CD4-positive, alpha-beta T cell (primary cell): ENCODE measurements at regions not wholly inside any gene's neighbourhood (a gene's known extent, or its start where the extent isn't known, plus 50 kb on each side); places are given as distances from the start of the nearest gene placed in this dataset.

Experiments
- ATAC-seq: fragments of 200-7000 bp; cut with Tn5 transposase; one replicate; pipeline ENCODE4 v1.10.0; 2022; ENCODE audit warnings: mild to moderate bottlenecking; ENCODE audit not compliant: poor library complexity
- CTCF ChIA-PET: fragments of 350-600 bp; sonication (Branson Sonifier 250); formaldehyde crosslinking; loops from one replicate; lab custom pipeline; 2021; ENCODE audit warnings: antibody characterized with exemption, inconsistent platforms; lab: Charles Lee
- POLR2A ChIA-PET: fragments of 350-600 bp; sonication (Branson Sonifier 250); formaldehyde crosslinking; loops from one replicate; lab custom pipeline; 2021; ENCODE audit warnings: antibody characterized with exemption, inconsistent platforms; lab: Charles Lee
- DNase-seq, 14 experiments: peaks; one replicate each; pipeline ENCODE4 v3.0.0-alpha.2; 2013 to 2020; ENCODE audit warnings: mixed read lengths in 2 of 14
- H3K27ac ChIP-seq, 2 donors: one replicate each; pipeline versions ENCODE4 v1.5.1 to v1.7.0; 2013; ENCODE audit warnings: low read length in 2 of 2, low read depth in 1 of 2, mild to moderate bottlenecking in 1 of 2
- H3K27me3 ChIP-seq, 2 experiments: 1 replicate in 1 of 2; 2 replicates in 1 of 2; pipeline versions ENCODE4 v1.6.1 to v1.7.0; 2013; ENCODE audit warnings: low read length in 2 of 2, control low read depth in 1 of 2, mild to moderate bottlenecking in 1 of 2, moderate library complexity in 1 of 2; ENCODE audit not compliant: insufficient read depth in 2 of 2, control insufficient read depth in 1 of 2
- H3K36me3 ChIP-seq: one replicate; pipeline ENCODE4 v1.6.1; 2013; ENCODE audit warnings: low read length, control low read depth; ENCODE audit not compliant: insufficient read depth
- H3K4me1 ChIP-seq: one replicate; pipeline ENCODE4 v1.6.1; 2013; ENCODE audit warnings: low read length, control low read depth; ENCODE audit not compliant: insufficient read depth
- H3K4me3 ChIP-seq: one replicate; pipeline ENCODE4 v1.5.1; 2013; ENCODE audit warnings: mild to moderate bottlenecking, low read length, moderate library complexity
- H3K9me3 ChIP-seq, 2 experiments: 1 replicate in 1 of 2; 2 replicates in 1 of 2; pipeline versions ENCODE4 v1.6.1 to v1.7.0; 2013; ENCODE audit warnings: low read length in 2 of 2, mild to moderate bottlenecking in 2 of 2, control low read depth in 1 of 2, moderate library complexity in 1 of 2; ENCODE audit not compliant: control insufficient read depth in 1 of 2, insufficient read depth in 1 of 2
- H3K27ac Mint-ChIP-seq: one replicate; pipeline ENCODE4 v1.8.0; 2020; ENCODE audit warnings: mixed read lengths
- H3K27me3 Mint-ChIP-seq: one replicate; pipeline ENCODE4 v1.8.0; 2021; ENCODE audit warnings: mixed read lengths
- H3K36me3 Mint-ChIP-seq: one replicate; pipeline ENCODE4 v1.8.0; 2021; ENCODE audit warnings: low read depth, mixed read lengths
- H3K4me1 Mint-ChIP-seq: one replicate; pipeline ENCODE4 v1.8.0; 2021; ENCODE audit warnings: low read depth, mixed read lengths
- H3K4me3 Mint-ChIP-seq: one replicate; pipeline ENCODE4 v1.8.0; 2020; ENCODE audit warnings: mild to moderate bottlenecking, mixed read lengths
- H3K9me3 Mint-ChIP-seq: one replicate; pipeline ENCODE4 v1.8.0; 2020; ENCODE audit warnings: mixed read lengths
- intact Hi-C, 2 experiments: fragments of 100-400 bp; cut with DNase I in 1 of 2; cut with micrococcal nuclease in 1 of 2; formaldehyde crosslinking; loops; one replicate each; pipeline versions ENCODE4 v1.15.1 to v1.9.0; 2023 to 2025; cut with DNase I, micrococcal nuclease
- TF ChIP-seq, protein P1 (sequence below): fragments of 200-600 bp; IDR thresholded peaks from one replicate; pipeline ENCODE4 v1.8.0; 2022; ENCODE audit warnings: antibody characterized with exemption, mild to moderate bottlenecking

DNA sequence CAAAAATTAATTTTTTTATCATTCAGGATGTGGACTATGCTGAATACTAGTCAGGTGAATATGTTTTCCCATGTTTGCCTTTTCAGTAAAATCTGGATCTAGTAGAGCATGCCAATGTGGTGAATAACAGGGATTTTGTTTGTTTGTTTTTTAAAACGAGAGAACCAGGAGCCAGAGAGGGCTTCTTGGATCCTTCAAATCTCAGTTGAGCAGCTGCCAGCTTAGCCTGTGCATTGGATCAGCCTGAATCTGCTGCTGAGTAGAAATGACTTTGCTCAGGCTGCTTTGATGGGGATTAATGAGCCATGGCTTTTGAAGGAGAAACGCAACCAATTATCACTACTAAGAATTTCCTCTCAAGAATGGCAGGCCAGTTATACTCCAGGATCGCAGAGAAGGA lies 493.8 kb downstream of the ARL4A start:
- H3K27ac ChIP-seq = no peak overlapping the region
- TF ChIP-seq, protein P1, sequence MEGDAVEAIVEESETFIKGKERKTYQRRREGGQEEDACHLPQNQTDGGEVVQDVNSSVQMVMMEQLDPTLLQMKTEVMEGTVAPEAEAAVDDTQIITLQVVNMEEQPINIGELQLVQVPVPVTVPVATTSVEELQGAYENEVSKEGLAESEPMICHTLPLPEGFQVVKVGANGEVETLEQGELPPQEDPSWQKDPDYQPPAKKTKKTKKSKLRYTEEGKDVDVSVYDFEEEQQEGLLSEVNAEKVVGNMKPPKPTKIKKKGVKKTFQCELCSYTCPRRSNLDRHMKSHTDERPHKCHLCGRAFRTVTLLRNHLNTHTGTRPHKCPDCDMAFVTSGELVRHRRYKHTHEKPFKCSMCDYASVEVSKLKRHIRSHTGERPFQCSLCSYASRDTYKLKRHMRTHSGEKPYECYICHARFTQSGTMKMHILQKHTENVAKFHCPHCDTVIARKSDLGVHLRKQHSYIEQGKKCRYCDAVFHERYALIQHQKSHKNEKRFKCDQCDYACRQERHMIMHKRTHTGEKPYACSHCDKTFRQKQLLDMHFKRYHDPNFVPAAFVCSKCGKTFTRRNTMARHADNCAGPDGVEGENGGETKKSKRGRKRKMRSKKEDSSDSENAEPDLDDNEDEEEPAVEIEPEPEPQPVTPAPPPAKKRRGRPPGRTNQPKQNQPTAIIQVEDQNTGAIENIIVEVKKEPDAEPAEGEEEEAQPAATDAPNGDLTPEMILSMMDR = no peak
- Mint-ChIP-seq H3K4me1 (no peaks in the 10 kb centered on the region), H3K27ac (no peak overlapping the region), H3K9me3 (no peaks in the 10 kb centered on the region), H3K36me3 (no peaks in the 10 kb centered on the region), H3K4me3 (no peak overlapping the region), H3K27me3 (no peaks in the 10 kb centered on the region)
- CTCF ChIA-PET = no interaction called here
- no peak for ATAC-seq
- H3K4me3 ChIP-seq = no peak overlapping the region
- no peaks in the 10 kb centered on the region for H3K9me3 ChIP-seq
- H3K27me3 ChIP-seq = peaks cover 0 to 6% of the 10 kb centered on the region in 2 experiments
- DNase-seq = no peak
- no peaks in the 10 kb centered on the region for H3K36me3 ChIP-seq
- POLR2A ChIA-PET = no interaction called here
- intact Hi-C loops = no loop called here
- H3K4me1 ChIP-seq = no peaks in the 10 kb centered on the region

GRCh38 chr7:13185139-13185538 lies 497.7 kb downstream of the ARL4A start:
- peaks cover 0 to 6% of the 10 kb centered on the region in 2 experiments for H3K27me3 ChIP-seq
- peaks cover 8% of the 10 kb centered on the region for H3K27me3 Mint-ChIP-seq
- POLR2A ChIA-PET = no interaction called here
- no peaks in the 10 kb centered on the region for H3K4me1 Mint-ChIP-seq
- no peak overlapping the region for H3K4me3 ChIP-seq
- H3K27ac Mint-ChIP-seq = no peak overlapping the region
- H3K9me3 Mint-ChIP-seq = no peaks in the 10 kb centered on the region
- H3K4me1 ChIP-seq = no peaks in the 10 kb centered on the region
- TF ChIP-seq, protein P1 = no peak
- CTCF ChIA-PET = no interaction called here
- no peaks in the 10 kb centered on the region for H3K36me3 Mint-ChIP-seq
- ATAC-seq (no peak), DNase-seq (no peak)
- no peaks in the 10 kb centered on the region for H3K36me3 ChIP-seq
- no peak overlapping the region for H3K4me3 Mint-ChIP-seq
- H3K27ac ChIP-seq = no peak overlapping the region
- intact Hi-C loops = no loop called here
- H3K9me3 ChIP-seq = no peaks in the 10 kb centered on the region

GRCh38 chr7:13188236-13188805 lies 500.9 kb downstream of the ARL4A start:
- H3K36me3 ChIP-seq = no peaks in the 10 kb centered on the region
- ChIA-PET CTCF (no interaction called here), POLR2A (no interaction called here)
- Mint-ChIP-seq H3K36me3 (no peaks in the 10 kb centered on the region), H3K4me3 (no peak overlapping the region), H3K27ac (no peak overlapping the region), H3K27me3 (peaks cover 9% of the 10 kb centered on the region), H3K9me3 (no peaks in the 10 kb centered on the region), H3K4me1 (no peaks in the 10 kb centered on the region)
- DNase-seq (no peak), ATAC-seq (no peak)
- H3K4me1 ChIP-seq = no peaks in the 10 kb centered on the region
- H3K9me3 ChIP-seq = no peaks in the 10 kb centered on the region
- intact Hi-C loops = no loop called here
- no peak overlapping the region for H3K27ac ChIP-seq
- H3K27me3 ChIP-seq = no peaks in the 10 kb centered on the region
- H3K4me3 ChIP-seq = no peak overlapping the region
- TF ChIP-seq, protein P1 = no peak
